Liver (tissue), 8 donors: ENCODE measurements at regions not wholly inside any gene's neighbourhood (a gene's known extent, or its start where the extent isn't known, plus 50 kb on each side); places are given as distances from the start of the nearest gene placed in this dataset.

Source experiments
- DNase-seq: peaks from one replicate; pipeline ENCODE4 v3.0.0-alpha.2; 2017; ENCODE audit warnings: low spot score
- H3K27ac ChIP-seq, 2 donors: one replicate each; pipeline ENCODE4 v1.7.0; 2013; ENCODE audit warnings: inconsistent platforms in 2 of 2, low read length in 2 of 2, control low read depth in 1 of 2, low read depth in 1 of 2, mild to moderate bottlenecking in 1 of 2
- H3K27me3 ChIP-seq, 4 donors: one replicate each; pipeline versions ENCODE4 v1.6.1 to v1.7.0; 2013; ENCODE audit warnings: low read length in 3 of 4, inconsistent platforms in 1 of 4, mild to moderate bottlenecking in 1 of 4, moderate library complexity in 1 of 4; ENCODE audit not compliant: control insufficient read depth in 4 of 4, insufficient read depth in 4 of 4
- H3K36me3 ChIP-seq, 4 donors: one replicate each; pipeline versions ENCODE4 v1.6.1 to v1.7.0; 2013; ENCODE audit warnings: low read length in 3 of 4, mild to moderate bottlenecking in 3 of 4, low read depth in 1 of 4, moderate library complexity in 1 of 4; ENCODE audit not compliant: control insufficient read depth in 4 of 4, insufficient read depth in 3 of 4
- H3K4me1 ChIP-seq, 4 donors: one replicate each; pipeline versions ENCODE4 v1.6.1 to v1.7.0; 2013; ENCODE audit warnings: low read length in 3 of 4, mild to moderate bottlenecking in 3 of 4, moderate library complexity in 1 of 4; ENCODE audit not compliant: control insufficient read depth in 4 of 4, insufficient read depth in 4 of 4
- H3K4me3 ChIP-seq, 3 donors: one replicate each; pipeline versions ENCODE4 v1.6.1 to v1.7.0; 2013; ENCODE audit warnings: low read length in 3 of 3, control low read depth in 1 of 3, low read depth in 1 of 3, mild to moderate bottlenecking in 1 of 3
- H3K9ac ChIP-seq, 2 donors: one replicate each; pipeline ENCODE4 v1.7.0; 2013; ENCODE audit warnings: low read length in 2 of 2, mild to moderate bottlenecking in 2 of 2, moderate library complexity in 2 of 2, control low read depth in 1 of 2, low read depth in 1 of 2
- H3K9me3 ChIP-seq, 4 donors: one replicate each; pipeline versions ENCODE4 v1.6.1 to v1.7.0; 2013; ENCODE audit warnings: low read length in 3 of 4; ENCODE audit not compliant: control insufficient read depth in 4 of 4
- EGR1 ChIP-seq, 2 donors: IDR thresholded peaks; 2 replicates each; pipeline ENCODE4 v1.6.1; 2016 to 2018; ENCODE audit warnings: antibody characterized with exemption in 2 of 2, low read depth in 2 of 2
- FOXA1 ChIP-seq: IDR thresholded peaks from 2 replicates; pipeline ENCODE4 v1.6.1; 2016; ENCODE audit warnings: antibody characterized with exemption
- GABPA ChIP-seq, 2 donors: IDR thresholded peaks in 1 of 2; conservative IDR thresholded peaks in 1 of 2; 2 replicates each; pipeline ENCODE4 v1.6.1; 2016; ENCODE audit warnings: antibody characterized with exemption in 2 of 2, mild to moderate bottlenecking in 1 of 2, moderate library complexity in 1 of 2
- NR2F2 ChIP-seq: IDR thresholded peaks from 2 replicates; pipeline ENCODE4 v1.6.1; 2016; ENCODE audit warnings: antibody characterized with exemption
- RAD21 ChIP-seq, 2 donors: IDR thresholded peaks; 2 replicates each; pipeline ENCODE4 v1.6.1; 2016; ENCODE audit warnings: antibody characterized with exemption in 2 of 2, mild to moderate bottlenecking in 2 of 2
- REST ChIP-seq: IDR thresholded peaks from 2 replicates; pipeline ENCODE4 v1.6.1; 2016; ENCODE audit warnings: antibody characterized with exemption, mild to moderate bottlenecking
- YY1 ChIP-seq: IDR thresholded peaks from 2 replicates; pipeline ENCODE4 v1.6.1; 2016; ENCODE audit warnings: antibody characterized with exemption, mild to moderate bottlenecking
- ZBTB33 ChIP-seq: IDR thresholded peaks from 2 replicates; pipeline ENCODE4 v1.6.1; 2016; ENCODE audit warnings: antibody characterized with exemption
- WGBS: extraction: QIAGEN DNeasy Blood & Tissue Kit; methylation state at CpG from one replicate; pipeline ENCODE4 v1.1.7; 2013; 5-methylcytosine and 5-hydroxymethylcytosine counted together
- TF ChIP-seq, protein P1 (sequence below): fragments of 150-350 bp; IDR thresholded peaks from 2 replicates; pipeline ENCODE4 v1.5.1; 2017; ENCODE audit warnings: improper control_type of control experiment, low read depth, low read length; ENCODE audit not compliant: missing input control
- donor health status: healthy.
- donor health status: healthy.
- donor health status: healthy.
- donor health status: healthy.
- donor health status: healthy.

DNA sequence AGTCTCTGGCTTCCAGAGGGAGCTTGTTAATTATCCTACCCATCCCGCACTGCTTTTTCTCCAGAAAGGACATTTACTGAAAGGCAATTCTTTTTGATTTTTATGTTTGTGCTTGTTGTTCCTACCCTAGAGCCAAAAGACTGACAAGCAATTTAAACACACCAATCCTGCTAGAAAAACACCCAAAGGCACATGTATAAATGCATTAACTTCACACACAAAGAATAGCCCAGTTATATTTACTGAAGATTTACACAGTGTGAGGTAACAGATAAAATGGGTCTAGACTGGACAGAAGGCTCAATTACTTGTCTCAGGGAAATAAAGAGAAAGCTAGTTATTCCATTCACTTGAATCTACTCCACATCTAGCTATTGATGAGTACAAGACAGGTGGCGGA is 61.2 kb upstream of the NOCT start:
- Histone ChIP-seq H3K9ac (no peak overlapping the region), H3K4me3 (no peak overlapping the region), H3K4me1 (peaks cover 0 to 3% (median 0%) of the 10 kb centered on the region in 4 donors), H3K36me3 (no peaks in the 10 kb centered on the region), H3K27me3 (no peaks in the 10 kb centered on the region), H3K9me3 (no peaks in the 10 kb centered on the region), H3K27ac (no peak overlapping the region)
- TF ChIP-seq REST (peak; percentile 19), EGR1 (IDR thresholded peaks at IDR 0.05; ENCODE audit: low read depth in 2 of 2) (no peak), FOXA1 (no peak), GABPA (IDR thresholded peaks at IDR 0.05 in 1 of 2, conservative IDR thresholded peaks at IDR 0.05 in 1 of 2) (no peak), RAD21 (IDR thresholded peaks at IDR 0.05) (no peak), ZBTB33 (no peak)
- TF ChIP-seq, protein P1, sequence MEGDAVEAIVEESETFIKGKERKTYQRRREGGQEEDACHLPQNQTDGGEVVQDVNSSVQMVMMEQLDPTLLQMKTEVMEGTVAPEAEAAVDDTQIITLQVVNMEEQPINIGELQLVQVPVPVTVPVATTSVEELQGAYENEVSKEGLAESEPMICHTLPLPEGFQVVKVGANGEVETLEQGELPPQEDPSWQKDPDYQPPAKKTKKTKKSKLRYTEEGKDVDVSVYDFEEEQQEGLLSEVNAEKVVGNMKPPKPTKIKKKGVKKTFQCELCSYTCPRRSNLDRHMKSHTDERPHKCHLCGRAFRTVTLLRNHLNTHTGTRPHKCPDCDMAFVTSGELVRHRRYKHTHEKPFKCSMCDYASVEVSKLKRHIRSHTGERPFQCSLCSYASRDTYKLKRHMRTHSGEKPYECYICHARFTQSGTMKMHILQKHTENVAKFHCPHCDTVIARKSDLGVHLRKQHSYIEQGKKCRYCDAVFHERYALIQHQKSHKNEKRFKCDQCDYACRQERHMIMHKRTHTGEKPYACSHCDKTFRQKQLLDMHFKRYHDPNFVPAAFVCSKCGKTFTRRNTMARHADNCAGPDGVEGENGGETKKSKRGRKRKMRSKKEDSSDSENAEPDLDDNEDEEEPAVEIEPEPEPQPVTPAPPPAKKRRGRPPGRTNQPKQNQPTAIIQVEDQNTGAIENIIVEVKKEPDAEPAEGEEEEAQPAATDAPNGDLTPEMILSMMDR: no peak
- WGBS: 78% methylated on average over 2 of the region's 2 CpGs
- DNase-seq: no peak

- Histone ChIP-seq H3K36me3 (no peaks in the 10 kb centered on the region), H3K9ac (no peak overlapping the region), H3K27ac (peak overlapping the region in 1 of 2 donors; percentile 23), H3K27me3 (no peaks in the 10 kb centered on the region), H3K9me3 (no peaks in the 10 kb centered on the region), H3K4me1 (peaks cover 0 to 3% (median 0%) of the 10 kb centered on the region in 4 donors), H3K4me3 (no peak overlapping the region)
- WGBS: 36% methylated on average over 2 of the region's 2 CpGs
- TF ChIP-seq YY1 (peak; percentile 14), REST (peak; percentile 58), RAD21 (IDR thresholded peaks at IDR 0.05) (no peak), NR2F2 (peak; percentile 19)
- DNase-seq: no peak
Measured at GRCh38 chr4:138953961-138954371, 61.6 kb upstream of the NOCT start.
